ENCODE measurements at regions not wholly inside any gene's neighbourhood (a gene's known extent, or its start where the extent isn't known, plus 50 kb on each side); places are given as distances from the start of the nearest gene placed in this dataset.

DNA sequence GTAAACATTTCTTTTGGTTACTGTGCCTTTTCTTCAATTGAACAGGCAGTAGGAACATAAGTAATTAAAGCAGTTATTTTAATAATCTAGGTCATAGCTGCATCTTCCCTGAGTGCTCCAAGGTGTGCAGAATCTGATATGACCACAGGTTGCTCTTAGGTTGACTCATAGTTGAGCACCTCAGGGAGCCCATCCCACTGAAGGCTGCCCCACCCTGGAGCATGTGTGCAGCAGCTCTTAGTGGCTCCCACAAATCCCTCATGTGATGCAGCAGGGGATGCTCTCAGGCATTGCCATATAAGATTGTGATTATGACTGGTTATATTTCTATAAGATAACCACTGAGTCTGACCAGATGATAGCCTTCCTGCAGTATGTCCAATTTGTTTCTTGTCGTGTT, 72.3 kb downstream of the ZNF518B start:
- TF ChIP-seq, protein P1, sequence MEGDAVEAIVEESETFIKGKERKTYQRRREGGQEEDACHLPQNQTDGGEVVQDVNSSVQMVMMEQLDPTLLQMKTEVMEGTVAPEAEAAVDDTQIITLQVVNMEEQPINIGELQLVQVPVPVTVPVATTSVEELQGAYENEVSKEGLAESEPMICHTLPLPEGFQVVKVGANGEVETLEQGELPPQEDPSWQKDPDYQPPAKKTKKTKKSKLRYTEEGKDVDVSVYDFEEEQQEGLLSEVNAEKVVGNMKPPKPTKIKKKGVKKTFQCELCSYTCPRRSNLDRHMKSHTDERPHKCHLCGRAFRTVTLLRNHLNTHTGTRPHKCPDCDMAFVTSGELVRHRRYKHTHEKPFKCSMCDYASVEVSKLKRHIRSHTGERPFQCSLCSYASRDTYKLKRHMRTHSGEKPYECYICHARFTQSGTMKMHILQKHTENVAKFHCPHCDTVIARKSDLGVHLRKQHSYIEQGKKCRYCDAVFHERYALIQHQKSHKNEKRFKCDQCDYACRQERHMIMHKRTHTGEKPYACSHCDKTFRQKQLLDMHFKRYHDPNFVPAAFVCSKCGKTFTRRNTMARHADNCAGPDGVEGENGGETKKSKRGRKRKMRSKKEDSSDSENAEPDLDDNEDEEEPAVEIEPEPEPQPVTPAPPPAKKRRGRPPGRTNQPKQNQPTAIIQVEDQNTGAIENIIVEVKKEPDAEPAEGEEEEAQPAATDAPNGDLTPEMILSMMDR (IDR thresholded peaks at IDR 0.05 in 2 of 3, conservative IDR thresholded peaks at IDR 0.05 in 1 of 3; ENCODE audit: borderline replicate concordance in 1 of 3, insufficient read depth in 1 of 3, low read depth in 2 of 3, low read length in 2 of 3): no peak
- TF ChIP-seq, protein P2, sequence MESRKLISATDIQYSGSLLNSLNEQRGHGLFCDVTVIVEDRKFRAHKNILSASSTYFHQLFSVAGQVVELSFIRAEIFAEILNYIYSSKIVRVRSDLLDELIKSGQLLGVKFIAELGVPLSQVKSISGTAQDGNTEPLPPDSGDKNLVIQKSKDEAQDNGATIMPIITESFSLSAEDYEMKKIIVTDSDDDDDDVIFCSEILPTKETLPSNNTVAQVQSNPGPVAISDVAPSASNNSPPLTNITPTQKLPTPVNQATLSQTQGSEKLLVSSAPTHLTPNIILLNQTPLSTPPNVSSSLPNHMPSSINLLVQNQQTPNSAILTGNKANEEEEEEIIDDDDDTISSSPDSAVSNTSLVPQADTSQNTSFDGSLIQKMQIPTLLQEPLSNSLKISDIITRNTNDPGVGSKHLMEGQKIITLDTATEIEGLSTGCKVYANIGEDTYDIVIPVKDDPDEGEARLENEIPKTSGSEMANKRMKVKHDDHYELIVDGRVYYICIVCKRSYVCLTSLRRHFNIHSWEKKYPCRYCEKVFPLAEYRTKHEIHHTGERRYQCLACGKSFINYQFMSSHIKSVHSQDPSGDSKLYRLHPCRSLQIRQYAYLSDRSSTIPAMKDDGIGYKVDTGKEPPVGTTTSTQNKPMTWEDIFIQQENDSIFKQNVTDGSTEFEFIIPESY (IDR thresholded peaks at IDR 0.05; ENCODE audit: extremely low read depth, insufficient replicate concordance, low read length): no peak
- TF ChIP-seq JUND (IDR thresholded peaks at IDR 0.05) (no peak), POLR2AphosphoS5 (IDR thresholded peaks at IDR 0.05; ENCODE audit: low read depth, low read length) (no peak), POLR2A (IDR thresholded peaks at IDR 0.05; ENCODE audit: borderline replicate concordance, extremely low read depth, insufficient read depth, insufficient read length) (no peak)

Data from HCT116 (cell line).